H4 (cell line): ENCODE measurements at regions not wholly inside any gene's neighbourhood (a gene's known extent, or its start where the extent isn't known, plus 50 kb on each side); places are given as distances from the start of the nearest gene placed in this dataset.
A peak's percentile ranks its signal among the peaks of the same experiment; 100 is the strongest.
"Not testable (repeated sequence)": the region's sequence is repeated elsewhere in the genome, so short reads cannot be mapped to it uniquely, and the experiment has no call there.

ENCODE experiments used
- DNase-seq: peaks from one replicate; pipeline ENCODE4 v3.0.0-alpha.2; 2015; ENCODE audit warnings: low spot score

DNA sequence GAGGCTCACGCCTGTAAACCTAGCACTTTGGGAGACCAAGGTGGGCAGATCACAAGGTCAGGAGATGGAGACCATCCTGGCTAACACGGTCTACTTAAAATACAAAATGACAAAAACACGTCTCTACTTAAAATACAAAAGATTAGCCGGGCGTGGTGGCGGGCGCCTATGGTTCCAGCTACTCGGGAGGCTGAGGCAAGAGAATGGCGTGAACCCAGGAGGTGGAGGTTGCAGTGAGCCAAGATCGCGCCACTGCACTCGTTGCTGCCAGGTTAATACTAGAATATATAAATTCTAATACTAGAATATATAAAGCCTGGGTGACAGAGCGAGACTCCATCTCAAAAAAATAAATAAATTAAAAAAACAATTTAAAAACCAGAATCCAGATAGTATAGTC lies 588.7 kb upstream of the CDH7 start:
- not testable (repeated sequence) for DNase-seq

GRCh38 chr18:65146482-65147021 lies 604.3 kb upstream of the CDH7 start:
- DNase-seq, result no peak

- no peak for DNase-seq
Observed at GRCh38 chr18:65145312-65145711, 605.5 kb upstream of the CDH7 start.

DNA sequence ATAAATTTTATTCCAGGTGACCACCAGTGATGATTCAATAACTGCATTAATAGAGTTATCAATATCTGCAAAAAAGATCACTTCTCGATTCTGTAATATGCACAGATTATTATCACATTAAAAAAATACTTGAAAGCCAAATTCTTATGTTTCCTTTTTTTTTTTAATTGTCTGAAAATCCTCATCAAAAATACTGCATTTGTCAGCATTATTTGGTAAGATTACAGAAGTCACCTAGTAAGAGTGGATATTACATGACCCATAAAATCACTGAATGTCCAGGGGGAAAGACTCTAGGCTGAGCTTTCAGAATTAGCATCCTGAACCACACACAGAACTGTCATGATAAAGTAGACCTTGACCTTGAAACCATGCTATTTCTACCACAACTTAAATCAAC lies 617.2 kb upstream of the CDH7 start:
- DNase-seq, result no peak

GRCh38 chr18:65124633-65125032 lies 626.2 kb upstream of the CDH7 start:
- DNase-seq, result peak; percentile 52

DNA sequence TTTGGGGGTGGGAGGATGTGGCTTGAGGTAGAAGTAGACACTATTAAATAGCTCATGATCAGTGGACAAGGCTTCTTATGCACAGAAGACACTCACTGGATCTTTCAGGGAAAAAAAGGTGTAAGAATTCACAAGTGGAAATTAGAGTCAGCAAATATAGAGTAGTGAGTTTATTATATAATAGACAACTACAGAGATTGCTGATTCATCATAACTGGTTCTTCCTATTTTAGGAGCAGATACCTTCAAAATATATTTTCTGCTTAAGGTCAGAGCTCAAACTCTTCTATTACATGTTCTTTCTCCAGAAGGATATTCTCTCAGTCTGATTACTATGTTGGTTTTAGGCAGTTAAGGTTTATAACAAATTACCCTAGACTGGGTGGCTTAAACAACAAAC lies 646.9 kb upstream of the CDH7 start:
- no peak for DNase-seq

DNA sequence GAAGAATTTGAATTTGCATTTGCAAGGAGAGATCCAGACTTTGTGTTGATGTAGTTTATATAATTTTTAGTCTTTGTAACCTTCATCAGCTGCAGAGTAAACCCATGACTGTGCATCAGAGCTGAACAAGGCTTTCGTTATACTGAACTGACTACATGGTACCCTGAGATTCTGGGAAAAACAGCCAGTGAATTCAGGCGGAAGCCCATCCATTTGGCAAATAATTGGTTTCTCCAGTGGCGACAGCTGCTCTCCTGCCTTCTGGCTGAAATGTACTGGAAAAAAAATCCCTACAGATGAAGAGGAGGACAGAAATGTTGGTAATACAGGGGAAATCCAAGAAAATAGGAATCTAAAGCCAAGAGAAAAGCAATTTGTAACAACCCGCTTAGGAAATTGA lies 657.5 kb upstream of the CDH7 start:
- DNase-seq, result no peak

DNA sequence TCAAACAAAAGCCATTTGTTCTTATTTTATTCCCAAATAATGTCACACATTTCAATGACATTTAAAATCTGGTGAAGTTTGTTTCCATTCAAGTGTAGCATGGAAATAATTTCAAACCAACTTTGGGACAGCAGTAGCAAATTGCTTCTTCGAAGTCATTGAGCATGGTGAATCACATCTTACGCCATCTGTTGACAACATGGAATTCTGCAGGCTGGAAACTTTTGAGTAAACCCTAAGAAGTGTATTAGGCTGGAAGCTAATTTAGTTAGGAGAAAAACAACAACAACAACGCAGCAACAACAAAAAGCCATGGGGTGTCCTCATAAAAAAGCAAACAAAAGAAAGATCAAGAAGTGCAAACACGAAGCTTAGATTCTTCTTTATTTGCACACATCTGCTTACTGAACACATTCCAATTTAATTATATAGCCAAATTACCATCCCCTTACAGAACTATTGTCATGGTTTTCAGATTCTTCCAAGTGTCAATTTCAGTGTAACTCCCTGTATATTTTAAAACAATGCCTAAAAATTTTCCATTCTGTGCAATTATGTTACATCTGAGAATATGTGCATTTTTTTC lies 659.0 kb upstream of the CDH7 start:
- peak; percentile 41 for DNase-seq

DNA sequence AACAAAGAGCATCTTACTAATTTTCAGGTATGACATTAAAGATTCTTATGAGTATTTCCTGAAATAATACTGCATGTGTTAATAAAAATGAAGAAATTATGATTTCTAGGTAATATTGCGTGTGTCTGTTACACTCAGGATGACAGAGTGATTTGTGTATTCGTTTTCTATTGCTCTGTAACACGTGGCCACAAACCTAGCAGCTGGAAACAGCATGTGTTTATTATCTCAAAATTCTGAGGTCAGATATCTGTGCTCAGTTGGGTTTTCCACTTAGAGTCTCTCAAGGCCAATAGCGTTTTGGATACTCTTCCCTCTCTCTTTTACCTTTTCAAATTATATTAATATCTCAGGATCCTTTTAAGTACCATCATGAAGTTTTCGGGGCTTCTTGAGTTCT lies 667.9 kb upstream of the CDH7 start:
- no peak for DNase-seq

GRCh38 chr18:65081786-65082185 lies 669.0 kb upstream of the CDH7 start:
- DNase-seq, result no peak

DNA sequence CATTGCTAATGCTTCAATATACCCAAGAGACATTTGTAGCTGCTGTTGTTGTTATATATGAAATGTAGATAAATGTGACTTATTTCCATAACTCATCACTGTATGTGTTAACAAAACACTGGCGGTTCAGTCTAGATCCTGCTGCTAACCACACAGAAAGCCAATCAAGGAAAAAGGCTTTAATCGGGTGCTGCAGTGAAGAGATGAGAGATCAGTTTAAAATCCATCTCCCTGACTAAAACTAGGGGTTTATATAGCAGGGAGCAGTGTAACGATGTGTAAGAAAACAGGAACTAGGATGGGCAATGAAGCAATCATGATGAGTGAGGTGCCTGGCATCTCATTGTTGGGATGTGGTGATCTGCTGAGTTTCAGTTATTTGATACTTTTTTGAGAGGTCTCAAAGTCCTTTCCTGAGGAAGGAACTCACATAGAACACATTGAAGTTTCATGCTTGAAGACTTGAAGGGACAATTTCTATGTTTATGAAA lies 677.7 kb upstream of the CDH7 start:
- no peak for DNase-seq

GRCh38 chr18:65057439-65058083 lies 693.3 kb upstream of the CDH7 start:
- DNase-seq, result no peak

DNA sequence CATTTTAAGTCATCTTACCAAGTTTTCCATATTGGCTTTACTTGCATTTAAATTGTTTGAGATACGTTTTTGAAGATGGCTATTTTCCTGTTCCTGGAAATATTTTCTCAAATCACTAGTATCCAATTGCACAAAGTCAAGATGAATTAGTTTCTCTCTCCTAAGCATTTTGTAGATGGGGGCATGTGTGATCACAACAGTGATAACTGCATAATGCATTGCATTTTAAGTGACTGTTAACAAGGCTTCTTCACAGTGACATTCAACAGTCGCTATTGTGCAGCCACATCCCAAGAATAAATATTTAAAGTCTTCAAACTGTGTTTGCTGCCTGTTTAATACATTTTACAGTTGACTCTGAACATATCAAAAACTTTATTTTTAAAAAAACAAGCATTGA lies 694.2 kb upstream of the CDH7 start:
- no peak for DNase-seq

DNA sequence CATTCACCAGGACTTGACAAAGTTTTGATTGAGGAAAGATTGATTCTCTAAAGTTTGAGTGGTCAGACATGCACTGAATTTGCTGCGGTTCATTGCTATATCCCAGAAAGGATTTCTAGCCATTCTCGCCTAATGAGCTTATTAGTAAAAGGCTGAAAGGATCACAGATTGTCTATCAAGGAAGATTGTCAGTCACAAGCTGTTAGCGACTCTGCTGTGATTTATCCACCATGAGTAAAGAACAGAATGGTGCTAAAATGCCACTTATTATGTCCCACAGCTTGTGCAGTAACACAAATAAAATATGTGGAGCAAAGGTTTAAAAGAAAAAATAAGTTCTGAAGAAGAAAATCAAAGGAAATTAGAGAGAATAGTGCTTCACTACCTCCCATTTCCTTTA lies 701.2 kb upstream of the CDH7 start:
- no peak for DNase-seq

GRCh38 chr18:65039578-65039977 lies 711.2 kb upstream of the CDH7 start:
- no peak for DNase-seq

DNA sequence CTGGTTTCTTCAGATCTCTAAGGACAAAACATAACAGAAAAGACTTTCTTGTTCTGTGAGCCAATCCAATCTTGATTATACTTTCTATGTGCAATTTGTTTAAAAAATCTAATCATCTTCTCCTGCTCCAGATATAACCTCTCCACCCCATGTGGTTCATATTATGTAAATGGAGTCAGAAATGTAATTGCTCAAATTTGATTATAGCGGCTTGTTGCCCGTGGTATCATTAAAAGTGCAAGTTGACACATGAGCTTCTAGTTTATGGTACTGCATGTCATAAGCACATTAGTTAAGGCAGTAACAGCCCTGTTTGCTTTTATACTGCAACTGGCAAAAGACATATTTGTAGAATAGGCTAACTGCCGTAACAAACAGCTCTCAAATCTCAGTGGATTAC lies 715.1 kb upstream of the CDH7 start:
- no peak for DNase-seq

DNA sequence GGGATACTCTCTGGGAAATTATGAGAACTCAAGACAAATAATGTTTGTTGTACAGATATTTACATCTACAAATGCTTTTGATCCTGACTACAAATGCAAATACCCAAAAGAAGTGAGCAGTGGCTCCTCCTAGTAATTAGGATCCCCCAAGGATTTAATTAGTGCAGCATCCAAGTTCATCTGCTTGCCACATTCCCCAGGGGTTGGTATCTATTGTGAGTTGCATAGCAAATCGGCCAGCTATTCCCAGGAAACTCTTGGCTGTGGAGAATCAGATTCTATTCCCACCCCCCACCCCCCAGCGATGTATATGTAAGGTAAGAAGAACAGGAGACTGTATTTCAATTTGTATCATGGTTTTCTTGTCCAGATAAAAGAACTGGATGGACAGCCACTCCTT lies 725.1 kb upstream of the CDH7 start:
- no peak for DNase-seq

GRCh38 chr18:65021021-65021420 lies 729.8 kb upstream of the CDH7 start:
- DNase-seq, result no peak

- DNase-seq, result no peak
Observed at GRCh38 chr18:65018184-65018583, 732.6 kb upstream of the CDH7 start.

GRCh38 chr18:65017372-65017760 lies 733.4 kb upstream of the CDH7 start:
- no peak for DNase-seq

DNA sequence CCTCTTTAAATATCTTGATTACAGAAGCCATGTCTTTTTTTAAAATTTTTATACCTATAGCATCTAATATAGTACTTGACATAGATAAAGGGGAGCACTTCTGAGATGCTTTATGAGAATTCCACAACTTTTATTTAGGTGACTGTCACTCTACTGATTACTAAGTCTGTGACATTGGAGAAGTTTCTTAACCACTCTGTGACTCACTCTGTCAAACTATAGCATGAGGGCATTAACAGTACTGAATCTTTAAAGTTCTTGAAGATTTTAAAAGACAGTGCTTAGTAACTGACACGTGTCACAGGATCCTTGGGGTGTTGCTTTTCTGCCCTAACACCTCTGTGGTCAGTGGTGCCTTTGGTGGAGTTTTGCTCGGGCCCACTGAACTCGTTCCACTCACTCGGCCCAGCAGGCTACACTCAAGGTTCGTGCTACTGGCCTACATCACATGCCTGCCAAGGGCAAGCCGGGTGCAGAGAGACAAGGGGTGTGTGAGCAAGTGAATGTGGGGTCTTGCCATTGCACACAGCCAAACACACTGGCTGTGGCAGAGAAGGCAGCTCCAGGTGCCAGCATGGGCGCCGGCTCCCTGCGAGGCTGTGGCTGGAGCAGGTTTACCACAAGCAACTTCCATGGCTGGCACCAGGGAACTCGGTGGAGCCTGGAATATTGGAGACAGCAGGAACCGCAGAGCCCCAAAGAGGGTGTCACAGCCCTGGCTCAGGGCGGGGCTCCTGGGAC lies 734.0 kb upstream of the CDH7 start:
- DNase-seq, result no peak

DNA sequence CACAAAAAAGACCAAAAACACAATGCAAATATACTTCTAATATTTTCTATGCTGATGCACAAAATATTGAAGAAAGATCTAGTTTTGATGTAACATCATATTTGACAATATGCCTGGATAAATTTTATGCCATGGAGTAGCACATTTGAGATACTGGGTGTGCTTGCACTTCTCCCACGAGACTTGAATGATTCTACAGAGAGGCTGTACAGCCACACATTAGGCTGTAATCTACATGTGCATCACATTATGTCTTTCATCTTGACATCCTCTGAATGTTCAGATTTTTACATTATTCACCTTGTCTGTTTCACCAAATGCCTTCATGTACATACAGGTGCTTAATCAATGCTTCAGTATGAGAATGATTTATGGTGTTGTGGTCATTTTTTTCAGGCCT lies 756.4 kb upstream of the CDH7 start:
- DNase-seq, result no peak

DNA sequence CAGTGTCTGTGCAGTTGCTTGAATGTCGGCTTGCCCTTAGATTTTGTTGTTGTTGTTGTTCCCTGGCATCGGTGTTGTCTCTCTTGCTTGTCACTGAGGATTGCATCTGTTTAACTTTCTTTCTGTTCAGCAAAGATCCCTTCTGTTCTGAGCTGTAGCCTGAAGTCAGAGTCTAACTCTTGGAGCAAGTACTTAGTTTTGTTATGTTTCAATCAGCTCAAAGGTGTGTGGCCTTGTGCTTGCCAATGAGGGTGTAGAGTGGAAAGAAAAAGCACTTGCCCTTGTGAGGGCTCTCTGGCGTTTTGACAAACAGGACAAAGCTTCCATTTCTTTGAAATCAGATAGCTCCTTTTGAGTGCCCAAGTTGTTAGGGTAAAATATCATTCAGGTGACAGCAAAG lies 757.1 kb upstream of the CDH7 start:
- peak; percentile 15 for DNase-seq
